ENCODE measurements at regions not wholly inside any gene's neighbourhood (a gene's known extent, or its start where the extent isn't known, plus 50 kb on each side); places are given as distances from the start of the nearest gene placed in this dataset.
A peak's percentile ranks its signal among the peaks of the same experiment; 100 is the strongest.

- Mint-ChIP-seq H3K27ac (no peak overlapping the region), H3K27me3 (peaks cover 5% of the 10 kb centered on the region), H3K9me3 (no peaks in the 10 kb centered on the region), H3K4me3 (no peak overlapping the region), H3K4me1 (ENCODE audit: unreplicated experiment) (no peaks in the 10 kb centered on the region), H3K36me3 (no peaks in the 10 kb centered on the region)
- DNase-seq (ENCODE audit: extremely low spot score, unreplicated experiment) = no peak
- TF ChIP-seq CTCF (conservative IDR thresholded peaks at IDR 0.05) = no peak
Measured at GRCh38 chr1:58211869-58212268, 334.7 kb downstream of the OMA1 start.

- H3K4me3 Mint-ChIP-seq = no peak overlapping the region
- no peak for DNase-seq (ENCODE audit: extremely low spot score, unreplicated experiment)
- H3K4me1 Mint-ChIP-seq (ENCODE audit: unreplicated experiment) = no peaks in the 10 kb centered on the region
- no peak overlapping the region for H3K27ac Mint-ChIP-seq
- peaks cover 5% of the 10 kb centered on the region for H3K27me3 Mint-ChIP-seq
- TF ChIP-seq CTCF (conservative IDR thresholded peaks at IDR 0.05) = no peak
- H3K36me3 Mint-ChIP-seq = no peaks in the 10 kb centered on the region
- H3K9me3 Mint-ChIP-seq = no peaks in the 10 kb centered on the region
Measured at GRCh38 chr1:58209575-58209974, 337.0 kb downstream of the OMA1 start.

- Mint-ChIP-seq H3K27me3 (peaks cover 5% of the 10 kb centered on the region), H3K4me1 (ENCODE audit: unreplicated experiment) (peaks cover 2% of the 10 kb centered on the region), H3K27ac (no peak overlapping the region), H3K4me3 (no peak overlapping the region), H3K36me3 (no peaks in the 10 kb centered on the region), H3K9me3 (no peaks in the 10 kb centered on the region)
- DNase-seq (ENCODE audit: extremely low spot score, unreplicated experiment) = no peak
- no peak for TF ChIP-seq CTCF (conservative IDR thresholded peaks at IDR 0.05)
Measured at GRCh38 chr1:58206749-58207148, 339.8 kb downstream of the OMA1 start.

DNA sequence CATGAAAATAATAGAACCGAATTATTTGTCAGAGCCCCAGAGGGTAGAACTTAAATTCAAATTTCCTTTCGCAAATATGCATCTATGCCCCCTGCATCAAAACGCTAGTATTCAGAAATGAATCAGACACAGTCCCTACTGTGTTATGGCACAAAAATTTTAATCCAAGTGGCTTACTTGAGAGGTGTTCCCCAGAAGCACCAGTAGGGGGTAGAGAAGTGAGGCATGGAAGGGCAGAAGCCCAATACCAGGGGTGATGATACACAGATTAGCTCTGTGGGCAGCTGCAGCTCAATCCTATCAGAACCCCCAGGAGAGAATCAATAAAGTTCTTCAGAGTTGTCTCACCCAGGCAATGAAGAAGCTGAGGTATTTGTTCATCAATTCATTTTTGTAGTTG is 342.2 kb downstream of the OMA1 start:
- Mint-ChIP-seq H3K9me3 (no peaks in the 10 kb centered on the region), H3K36me3 (no peaks in the 10 kb centered on the region), H3K4me3 (no peak overlapping the region), H3K4me1 (ENCODE audit: unreplicated experiment) (peaks cover 9% of the 10 kb centered on the region), H3K27ac (no peak overlapping the region), H3K27me3 (no peaks in the 10 kb centered on the region)
- no peak for DNase-seq (ENCODE audit: extremely low spot score, unreplicated experiment)
- TF ChIP-seq CTCF (conservative IDR thresholded peaks at IDR 0.05) = peak; percentile 61

- DNase-seq (ENCODE audit: extremely low spot score, unreplicated experiment) = no peak
- peaks cover 9% of the 10 kb centered on the region for H3K4me1 Mint-ChIP-seq (ENCODE audit: unreplicated experiment)
- H3K4me3 Mint-ChIP-seq = no peak overlapping the region
- H3K9me3 Mint-ChIP-seq = no peaks in the 10 kb centered on the region
- no peaks in the 10 kb centered on the region for H3K36me3 Mint-ChIP-seq
- no peak for TF ChIP-seq CTCF (conservative IDR thresholded peaks at IDR 0.05)
- H3K27ac Mint-ChIP-seq = no peak overlapping the region
- H3K27me3 Mint-ChIP-seq = no peaks in the 10 kb centered on the region
Measured at GRCh38 chr1:58201492-58202106, 344.9 kb downstream of the OMA1 start.

- no peak for DNase-seq (ENCODE audit: extremely low spot score, unreplicated experiment)
- peaks cover 9% of the 10 kb centered on the region for H3K4me1 Mint-ChIP-seq (ENCODE audit: unreplicated experiment)
- no peaks in the 10 kb centered on the region for H3K9me3 Mint-ChIP-seq
- H3K4me3 Mint-ChIP-seq = no peak overlapping the region
- H3K27ac Mint-ChIP-seq = no peak overlapping the region
- TF ChIP-seq CTCF (conservative IDR thresholded peaks at IDR 0.05) = no peak
- no peaks in the 10 kb centered on the region for H3K27me3 Mint-ChIP-seq
- no peaks in the 10 kb centered on the region for H3K36me3 Mint-ChIP-seq
Measured at GRCh38 chr1:58200437-58200836, 346.1 kb downstream of the OMA1 start.
